SIG-M5 treated with dmso at 0.1 percent for 504 hours (cell line): ENCODE measurements at regions not wholly inside any gene's neighbourhood (a gene's known extent, or its start where the extent isn't known, plus 50 kb on each side); places are given as distances from the start of the nearest gene placed in this dataset.
"Not testable (repeated sequence)": the region's sequence is repeated elsewhere in the genome, so short reads cannot be mapped to it uniquely, and the experiment has no call there.

ENCODE experiments used
- DNase-seq: peaks from one replicate; lab custom pipeline; 2025; ENCODE audit not compliant: unreplicated experiment; lab: John Stamatoyannopoulos, UW

GRCh38 chr16:54739381-54739780, 191.3 kb upstream of the IRX5 start:
- DNase-seq = no peak

- DNase-seq = no peak
These were observed 196.5 kb upstream of the IRX5 start for GRCh38 chr16:54734156-54734555.

GRCh38 chr16:54727696-54728095, 203.0 kb upstream of the IRX5 start:
- not testable (repeated sequence) for DNase-seq

- DNase-seq = no peak
These were observed 206.2 kb upstream of the IRX5 start for GRCh38 chr16:54724346-54724925.

- no peak for DNase-seq
These were observed 208.4 kb upstream of the IRX5 start for GRCh38 chr16:54722210-54722676.

GRCh38 chr16:54720259-54720658, 210.4 kb upstream of the IRX5 start:
- DNase-seq = no peak

- no peak for DNase-seq
These were observed 211.0 kb upstream of the IRX5 start for GRCh38 chr16:54719624-54720023.

- DNase-seq = no peak
These were observed 212.3 kb upstream of the IRX5 start for GRCh38 chr16:54718376-54718775.

GRCh38 chr16:54715011-54715410, 215.7 kb upstream of the IRX5 start:
- DNase-seq = no peak

GRCh38 chr16:54712866-54713265, 217.8 kb upstream of the IRX5 start:
- no peak for DNase-seq

GRCh38 chr16:54707813-54708212, 222.9 kb upstream of the IRX5 start:
- DNase-seq = no peak

GRCh38 chr16:54706406-54706805, 224.3 kb upstream of the IRX5 start:
- no peak for DNase-seq

- DNase-seq = no peak
These were observed 227.3 kb upstream of the IRX5 start for GRCh38 chr16:54703339-54703738.

- no peak for DNase-seq
These were observed 231.0 kb upstream of the IRX5 start for GRCh38 chr16:54699656-54700055.

- DNase-seq = no peak
These were observed 233.0 kb upstream of the IRX5 start for GRCh38 chr16:54697677-54698076.

- DNase-seq = no peak
These were observed 233.7 kb upstream of the IRX5 start for GRCh38 chr16:54696970-54697369.

- DNase-seq = no peak
These were observed 234.1 kb upstream of the IRX5 start for GRCh38 chr16:54696522-54696921.

- DNase-seq = no peak
These were observed 236.0 kb upstream of the IRX5 start for GRCh38 chr16:54694651-54695050.

GRCh38 chr16:54693864-54694263, 236.8 kb upstream of the IRX5 start:
- DNase-seq = no peak

GRCh38 chr16:54690710-54691109, 240.0 kb upstream of the IRX5 start:
- DNase-seq = no peak

GRCh38 chr16:54690306-54690705, 240.4 kb upstream of the IRX5 start:
- DNase-seq = no peak

GRCh38 chr16:54689072-54689865, 241.4 kb upstream of the IRX5 start:
- DNase-seq = no peak

GRCh38 chr16:54688339-54688738, 242.3 kb upstream of the IRX5 start:
- no peak for DNase-seq
